Neural cell (in vitro differentiated cells): ENCODE measurements at regions not wholly inside any gene's neighbourhood (a gene's known extent, or its start where the extent isn't known, plus 50 kb on each side); places are given as distances from the start of the nearest gene placed in this dataset.

Experiments
- H2AFZ ChIP-seq: fragments of 200-600, 300-800 bp; sonication (generic), shearing (Covaris generic); 2 replicates; pipeline ENCODE4 v1.6.0; 2014; ENCODE audit warnings: low read depth, mild to moderate bottlenecking, antibody characterized with exemption, low read length, moderate library complexity
- H3F3A ChIP-seq: fragments of 200-600 bp; shearing (Covaris generic); 2 replicates; pipeline ENCODE4 v1.6.1; 2016; ENCODE audit warnings: mild to moderate bottlenecking, moderate library complexity, mixed read lengths, antibody characterized with exemption, low read length; ENCODE audit not compliant: insufficient read depth, poor library complexity, severe bottlenecking
- H3K27ac ChIP-seq: fragments of 200-600, 300-800 bp; sonication (generic), shearing (Covaris generic); 2 replicates; pipeline ENCODE4 v1.5.1; 2014; ENCODE audit warnings: mild to moderate bottlenecking, low read length, moderate library complexity
- H3K27me3 ChIP-seq: fragments of 300-800, 200-600 bp; sonication (generic), shearing (Covaris generic); 2 replicates; pipeline ENCODE4 v1.6.0; 2014; ENCODE audit warnings: mild to moderate bottlenecking, low read depth, low read length, moderate library complexity; ENCODE audit not compliant: insufficient read depth
- H3K36me3 ChIP-seq: fragments of 300-800, 200-600 bp; sonication (generic), shearing (Covaris generic); 2 replicates; pipeline ENCODE4 v1.5.1; 2014; ENCODE audit warnings: mild to moderate bottlenecking, antibody characterized with exemption, low read length, moderate library complexity; ENCODE audit not compliant: insufficient read depth
- H3K4me2 ChIP-seq: fragments of 300-800, 200-600 bp; sonication (generic), shearing (Covaris generic); 2 replicates; pipeline ENCODE4 v1.6.0; 2014; ENCODE audit warnings: mild to moderate bottlenecking, low read length
- H3K4me3 ChIP-seq: fragments of 300-800, 200-600 bp; sonication (generic), shearing (Covaris generic); 2 replicates; pipeline ENCODE4 v1.5.1; 2014; ENCODE audit warnings: mild to moderate bottlenecking, low read length, moderate library complexity
- H3K79me2 ChIP-seq: fragments of 200-600 bp; shearing (Covaris generic); replicated peaks from 2 replicates; pipeline ENCODE4 v1.6.0; 2014; ENCODE audit warnings: mild to moderate bottlenecking, low read length, moderate library complexity; ENCODE audit not compliant: insufficient read depth
- H3K9ac ChIP-seq: fragments of 300-800, 200-600 bp; sonication (generic), shearing (Covaris generic); 2 replicates; pipeline ENCODE4 v1.6.1; 2016; ENCODE audit warnings: mild to moderate bottlenecking, low read length, mixed read lengths
- H3K9me2 ChIP-seq: fragments of 200-600 bp; shearing (Covaris generic); 2 replicates; pipeline ENCODE4 v1.6.1; 2016; ENCODE audit warnings: mild to moderate bottlenecking, low read length, mixed read lengths; ENCODE audit not compliant: insufficient read depth
- H3K9me3 ChIP-seq: fragments of 200-600, 300-800 bp; sonication (generic), shearing (Covaris generic); 2 replicates; pipeline ENCODE4 v1.6.1; 2016; ENCODE audit warnings: mild to moderate bottlenecking, mixed run types, low read length, moderate library complexity, mixed read lengths
- H4K20me1 ChIP-seq: fragments of 200-600 bp; shearing (Covaris generic); 2 replicates; pipeline ENCODE4 v1.6.1; 2016; ENCODE audit warnings: mild to moderate bottlenecking, mixed run types; ENCODE audit not compliant: insufficient read depth
- CTCF ChIP-seq: fragments of 450-650 bp; IDR thresholded peaks from 2 replicates; pipeline ENCODE4 v1.5.1; 2014; ENCODE audit warnings: antibody characterized with exemption, mild to moderate bottlenecking, moderate library complexity; ENCODE audit not compliant: poor library complexity, severe bottlenecking
- EP300 ChIP-seq: fragments of 450-650 bp; conservative IDR thresholded peaks from 2 replicates; pipeline ENCODE4 v1.6.1; 2014; ENCODE audit warnings: antibody characterized with exemption, mild to moderate bottlenecking, moderate library complexity; ENCODE audit not compliant: poor library complexity, severe bottlenecking
- EZH2 ChIP-seq: fragments of 200-600, 300-800 bp; shearing (Covaris generic), sonication (generic); IDR thresholded peaks from 2 replicates; pipeline ENCODE4 v1.6.1; 2014; ENCODE audit warnings: antibody characterized with exemption, low read length, borderline replicate concordance, mild to moderate bottlenecking; ENCODE audit not compliant: insufficient read depth, poor library complexity, severe bottlenecking
- MXI1 ChIP-seq: fragments of 450-650 bp; conservative IDR thresholded peaks from 2 replicates; pipeline ENCODE4 v1.6.1; 2014; ENCODE audit warnings: antibody characterized with exemption, mild to moderate bottlenecking; ENCODE audit not compliant: poor library complexity, severe bottlenecking
- POLR2AphosphoS5 ChIP-seq: IDR thresholded peaks from 2 replicates; pipeline ENCODE4 v1.6.1; 2012
- RAD21 ChIP-seq: fragments of 450-650 bp; conservative IDR thresholded peaks from 2 replicates; pipeline ENCODE4 v1.6.1; 2014; ENCODE audit warnings: antibody characterized with exemption, mild to moderate bottlenecking, moderate library complexity
- REST ChIP-seq: IDR thresholded peaks from 2 replicates; pipeline ENCODE4 v1.6.1; 2012; ENCODE audit warnings: borderline replicate concordance
- SMC3 ChIP-seq: fragments of 450-650 bp; conservative IDR thresholded peaks from 2 replicates; pipeline ENCODE4 v1.6.1; 2014; ENCODE audit warnings: antibody characterized with exemption, mild to moderate bottlenecking, moderate library complexity; ENCODE audit not compliant: poor library complexity
- TAF1 ChIP-seq: IDR thresholded peaks from 2 replicates; pipeline ENCODE4 v1.6.1; 2012; ENCODE audit warnings: low read depth

GRCh38 chr22:48704335-48704734 is 1123.3 kb downstream of the BRD1 start:
- H3K9ac ChIP-seq = no peak overlapping the region
- no peaks in the 10 kb centered on the region for H3K79me2 ChIP-seq
- no peak for TF ChIP-seq REST
- TF ChIP-seq RAD21 = no peak
- TF ChIP-seq MXI1 = no peak
- no peak for TF ChIP-seq SMC3
- no peak for TF ChIP-seq EP300
- TF ChIP-seq EZH2 = no peak
- TF ChIP-seq POLR2AphosphoS5 = no peak
- no peak for TF ChIP-seq TAF1
- TF ChIP-seq CTCF = no peak
- no peak overlapping the region for H3K4me3 ChIP-seq
- H2AFZ ChIP-seq = no peak overlapping the region
- H3K9me2 ChIP-seq = no peaks in the 10 kb centered on the region
- H3K4me2 ChIP-seq = no peak overlapping the region
- H3K27me3 ChIP-seq = no peaks in the 10 kb centered on the region
- no peaks in the 10 kb centered on the region for H3F3A ChIP-seq
- no peaks in the 10 kb centered on the region for H3K36me3 ChIP-seq
- no peaks in the 10 kb centered on the region for H4K20me1 ChIP-seq
- H3K9me3 ChIP-seq = no peaks in the 10 kb centered on the region
- no peak overlapping the region for H3K27ac ChIP-seq

GRCh38 chr22:48703265-48703941 is 1124.3 kb downstream of the BRD1 start:
- no peaks in the 10 kb centered on the region for H3K27me3 ChIP-seq
- no peaks in the 10 kb centered on the region for H3K36me3 ChIP-seq
- H3F3A ChIP-seq = no peaks in the 10 kb centered on the region
- H3K79me2 ChIP-seq = no peaks in the 10 kb centered on the region
- no peak overlapping the region for H2AFZ ChIP-seq
- no peaks in the 10 kb centered on the region for H3K9me2 ChIP-seq
- H3K4me2 ChIP-seq = no peak overlapping the region
- no peak overlapping the region for H3K9ac ChIP-seq
- H4K20me1 ChIP-seq = no peaks in the 10 kb centered on the region
- H3K9me3 ChIP-seq = no peaks in the 10 kb centered on the region
- no peak overlapping the region for H3K4me3 ChIP-seq
- no peak overlapping the region for H3K27ac ChIP-seq
- no peak for TF ChIP-seq SMC3
- TF ChIP-seq RAD21 = no peak
- TF ChIP-seq EP300 = no peak
- no peak for TF ChIP-seq EZH2
- TF ChIP-seq REST = no peak
- TF ChIP-seq TAF1 = no peak
- no peak for TF ChIP-seq MXI1
- TF ChIP-seq POLR2AphosphoS5 = no peak
- TF ChIP-seq CTCF = no peak
